ENCODE measurements at regions not wholly inside any gene's neighbourhood (a gene's known extent, or its start where the extent isn't known, plus 50 kb on each side); places are given as distances from the start of the nearest gene placed in this dataset.

DNA sequence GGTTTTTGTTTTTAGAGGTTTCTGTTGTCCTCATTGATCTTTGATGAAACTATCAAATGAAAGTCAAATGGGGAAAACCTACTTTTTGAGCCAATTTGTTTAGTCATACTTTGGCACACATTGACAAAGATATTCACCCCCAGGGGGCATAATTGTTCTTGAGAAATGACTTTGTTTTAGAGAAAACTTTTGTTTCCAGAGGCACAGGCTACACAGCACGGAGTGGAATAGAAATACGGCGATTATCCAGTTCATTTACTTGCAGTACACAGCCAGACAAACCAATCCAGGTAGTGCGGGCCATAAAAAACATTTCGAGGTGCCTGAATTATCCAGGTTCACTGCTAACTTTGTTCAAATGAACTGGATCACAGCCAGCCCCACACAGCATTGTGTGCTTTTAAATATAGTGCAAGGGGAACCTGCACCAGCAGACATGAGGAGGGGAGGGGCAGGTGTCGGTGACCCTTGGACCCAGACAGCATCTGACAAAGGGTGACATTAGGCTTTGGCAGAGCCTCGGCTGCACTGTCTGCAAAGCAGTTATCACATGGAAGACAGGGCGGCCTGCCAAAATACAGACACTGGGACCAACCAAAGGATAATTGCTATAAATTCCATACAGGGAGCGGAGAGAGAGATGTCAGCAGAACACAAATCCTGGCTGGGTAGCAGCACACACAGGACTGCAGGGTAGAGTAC lies 179.6 kb upstream of the NOCT start:
- DNase-seq (ENCODE audit: insufficient read length, low spot score) (no peak), FAIRE-seq (no peak)
- TF ChIP-seq POLR2AphosphoS5 (IDR thresholded peaks at IDR 0.05; ENCODE audit: low read depth, low read length) (no peak), PAX5 (IDR thresholded peaks at IDR 0.05; ENCODE audit: insufficient read depth, low read length, severe bottlenecking) (no peak), TAF1 (IDR thresholded peaks at IDR 0.05; ENCODE audit: low read depth, low read length) (no peak), SPI1 (IDR thresholded peaks at IDR 0.05; ENCODE audit: low read depth, low read length) (no peak), POLR2A (IDR thresholded peaks at IDR 0.05; ENCODE audit: low read depth, low read length) (no peak)

DNA sequence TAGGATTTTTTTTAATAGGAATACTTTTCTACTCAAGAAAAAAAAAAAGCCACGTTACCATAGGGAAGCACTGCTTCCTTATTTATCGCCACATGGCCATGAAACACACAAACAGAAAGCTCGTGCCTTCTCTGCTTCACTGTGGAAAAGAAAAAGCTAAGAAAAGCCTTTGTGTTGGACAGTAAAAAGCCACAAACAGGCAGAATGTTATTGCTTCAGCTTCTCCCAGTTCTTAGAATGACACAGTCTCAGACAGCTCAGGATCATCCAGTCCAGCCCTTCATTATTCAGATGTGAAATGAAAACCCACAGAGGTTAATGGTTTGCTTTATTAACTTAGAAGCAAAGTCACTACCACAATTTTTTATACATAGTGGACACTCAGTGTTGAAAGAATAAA lies 181.6 kb upstream of the NOCT start:
- TF ChIP-seq SPI1 (IDR thresholded peaks at IDR 0.05; ENCODE audit: low read depth, low read length): no peak
- no peak for TF ChIP-seq POU2F2 (IDR thresholded peaks at IDR 0.05; ENCODE audit: low read depth, low read length)
- TF ChIP-seq TAF1 (IDR thresholded peaks at IDR 0.05; ENCODE audit: low read depth, low read length): no peak
- TF ChIP-seq POLR2AphosphoS5 (IDR thresholded peaks at IDR 0.05; ENCODE audit: low read depth, low read length): no peak
- TF ChIP-seq PAX5 (IDR thresholded peaks at IDR 0.05; ENCODE audit: insufficient read depth, low read length, severe bottlenecking): no peak
- TF ChIP-seq POLR2A (IDR thresholded peaks at IDR 0.05; ENCODE audit: low read depth, low read length): no peak
- FAIRE-seq (no peak), DNase-seq (ENCODE audit: insufficient read length, low spot score) (no peak)

GRCh38 chr4:138832563-138832962 lies 183.0 kb upstream of the NOCT start:
- no peak for FAIRE-seq
- no peak for DNase-seq (ENCODE audit: insufficient read length, low spot score)
- TF ChIP-seq SPI1 (IDR thresholded peaks at IDR 0.05; ENCODE audit: low read depth, low read length): no peak

GRCh38 chr4:138831948-138832347 lies 183.6 kb upstream of the NOCT start:
- FAIRE-seq (no peak), DNase-seq (ENCODE audit: insufficient read length, low spot score) (no peak)
- TF ChIP-seq TAF1 (IDR thresholded peaks at IDR 0.05; ENCODE audit: low read depth, low read length): no peak
- TF ChIP-seq POLR2AphosphoS5 (IDR thresholded peaks at IDR 0.05; ENCODE audit: low read depth, low read length): no peak

GRCh38 chr4:138828926-138829325 lies 186.7 kb upstream of the NOCT start:
- no peak for FAIRE-seq
- DNase-seq (ENCODE audit: insufficient read length, low spot score): no peak
- TF ChIP-seq PAX5 (IDR thresholded peaks at IDR 0.05; ENCODE audit: insufficient read depth, low read length, severe bottlenecking): no peak
- TF ChIP-seq SPI1 (IDR thresholded peaks at IDR 0.05; ENCODE audit: low read depth, low read length): no peak
- no peak for TF ChIP-seq POU2F2 (IDR thresholded peaks at IDR 0.05; ENCODE audit: low read depth, low read length)
- TF ChIP-seq TAF1 (IDR thresholded peaks at IDR 0.05; ENCODE audit: low read depth, low read length): no peak
- TF ChIP-seq POLR2A (IDR thresholded peaks at IDR 0.05; ENCODE audit: low read depth, low read length): no peak
- TF ChIP-seq POLR2AphosphoS5 (IDR thresholded peaks at IDR 0.05; ENCODE audit: low read depth, low read length): no peak

DNA sequence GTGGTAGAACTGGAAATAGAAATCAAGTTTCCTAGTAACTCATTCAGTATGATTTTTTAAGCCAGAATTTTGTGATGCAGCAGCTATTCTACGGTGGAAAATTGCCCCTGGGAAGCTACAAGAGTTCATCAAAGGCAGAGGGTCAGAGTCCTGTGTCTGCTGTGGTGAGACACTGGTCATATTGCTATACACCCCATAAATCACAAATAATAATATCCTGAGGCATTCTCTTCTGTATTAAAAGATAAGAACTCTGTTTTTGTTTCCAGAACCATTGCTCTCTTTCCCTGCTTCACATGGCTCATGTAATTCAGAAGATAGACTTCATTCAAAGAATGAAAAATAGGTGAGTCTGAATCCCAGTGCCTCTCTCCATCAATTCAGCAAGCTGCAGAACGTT lies 188.8 kb upstream of the NOCT start:
- no peak for FAIRE-seq
- TF ChIP-seq POU2F2 (IDR thresholded peaks at IDR 0.05; ENCODE audit: low read depth, low read length): no peak
- TF ChIP-seq POLR2A (IDR thresholded peaks at IDR 0.05; ENCODE audit: low read depth, low read length): no peak
- no peak for TF ChIP-seq PAX5 (IDR thresholded peaks at IDR 0.05; ENCODE audit: insufficient read depth, low read length, severe bottlenecking)
- no peak for TF ChIP-seq SPI1 (IDR thresholded peaks at IDR 0.05; ENCODE audit: low read depth, low read length)
- no peak for TF ChIP-seq POLR2AphosphoS5 (IDR thresholded peaks at IDR 0.05; ENCODE audit: low read depth, low read length)
- no peak for TF ChIP-seq TAF1 (IDR thresholded peaks at IDR 0.05; ENCODE audit: low read depth, low read length)
- no peak for DNase-seq (ENCODE audit: insufficient read length, low spot score)

- DNase-seq (ENCODE audit: insufficient read length, low spot score): no peak
- FAIRE-seq: no peak
- TF ChIP-seq POLR2A (IDR thresholded peaks at IDR 0.05; ENCODE audit: low read depth, low read length) (no peak), SPI1 (IDR thresholded peaks at IDR 0.05; ENCODE audit: low read depth, low read length) (no peak), POU2F2 (IDR thresholded peaks at IDR 0.05; ENCODE audit: low read depth, low read length) (no peak), POLR2AphosphoS5 (IDR thresholded peaks at IDR 0.05; ENCODE audit: low read depth, low read length) (no peak), TAF1 (IDR thresholded peaks at IDR 0.05; ENCODE audit: low read depth, low read length) (no peak), PAX5 (IDR thresholded peaks at IDR 0.05; ENCODE audit: insufficient read depth, low read length, severe bottlenecking) (no peak)
Measured at GRCh38 chr4:138826322-138826721, 189.3 kb upstream of the NOCT start.

GRCh38 chr4:138821331-138821730 lies 194.2 kb upstream of the NOCT start:
- DNase-seq (ENCODE audit: insufficient read length, low spot score) (no peak), FAIRE-seq (no peak)
- TF ChIP-seq POLR2AphosphoS5 (IDR thresholded peaks at IDR 0.05; ENCODE audit: low read depth, low read length) (no peak), POU2F2 (IDR thresholded peaks at IDR 0.05; ENCODE audit: low read depth, low read length) (no peak), SPI1 (IDR thresholded peaks at IDR 0.05; ENCODE audit: low read depth, low read length) (no peak), POLR2A (IDR thresholded peaks at IDR 0.05; ENCODE audit: low read depth, low read length) (no peak), TAF1 (IDR thresholded peaks at IDR 0.05; ENCODE audit: low read depth, low read length) (no peak), PAX5 (IDR thresholded peaks at IDR 0.05; ENCODE audit: insufficient read depth, low read length, severe bottlenecking) (no peak)

- TF ChIP-seq POLR2A (IDR thresholded peaks at IDR 0.05; ENCODE audit: low read depth, low read length) (no peak), PAX5 (IDR thresholded peaks at IDR 0.05; ENCODE audit: insufficient read depth, low read length, severe bottlenecking) (no peak), SPI1 (IDR thresholded peaks at IDR 0.05; ENCODE audit: low read depth, low read length) (no peak), TAF1 (IDR thresholded peaks at IDR 0.05; ENCODE audit: low read depth, low read length) (no peak), POLR2AphosphoS5 (IDR thresholded peaks at IDR 0.05; ENCODE audit: low read depth, low read length) (no peak), POU2F2 (IDR thresholded peaks at IDR 0.05; ENCODE audit: low read depth, low read length) (no peak)
- no peak for FAIRE-seq
- DNase-seq (ENCODE audit: insufficient read length, low spot score): no peak
Measured at GRCh38 chr4:138816875-138817274, 198.7 kb upstream of the NOCT start.

- DNase-seq (ENCODE audit: insufficient read length, low spot score) (no peak), FAIRE-seq (no peak)
- TF ChIP-seq SPI1 (IDR thresholded peaks at IDR 0.05; ENCODE audit: low read depth, low read length): no peak
- no peak for TF ChIP-seq PAX5 (IDR thresholded peaks at IDR 0.05; ENCODE audit: insufficient read depth, low read length, severe bottlenecking)
- TF ChIP-seq TAF1 (IDR thresholded peaks at IDR 0.05; ENCODE audit: low read depth, low read length): no peak
- TF ChIP-seq POU2F2 (IDR thresholded peaks at IDR 0.05; ENCODE audit: low read depth, low read length): no peak
- no peak for TF ChIP-seq POLR2AphosphoS5 (IDR thresholded peaks at IDR 0.05; ENCODE audit: low read depth, low read length)
- no peak for TF ChIP-seq POLR2A (IDR thresholded peaks at IDR 0.05; ENCODE audit: low read depth, low read length)
Measured at GRCh38 chr4:138815811-138816210, 199.8 kb upstream of the NOCT start.

Measured in GM12891 (cell line).